MM.1S (cell line): ENCODE measurements at regions not wholly inside any gene's neighbourhood (a gene's known extent, or its start where the extent isn't known, plus 50 kb on each side); places are given as distances from the start of the nearest gene placed in this dataset.

Source experiments
- EZH2 ChIP-seq: fragments of 300-600 bp; sonication (generic); optimal IDR thresholded peaks from 2 replicates; pipeline ENCODE3; 2017; ENCODE audit warnings: low read depth, mild to moderate bottlenecking, antibody characterized with exemption, low read length, mixed read lengths
- TF ChIP-seq, protein P1 (sequence below): fragments of 300-600 bp; sonication (generic); IDR thresholded peaks from 2 replicates; pipeline ENCODE4 v1.5.1; 2016; ENCODE audit warnings: antibody characterized with exemption, low read length, mixed read lengths

DNA sequence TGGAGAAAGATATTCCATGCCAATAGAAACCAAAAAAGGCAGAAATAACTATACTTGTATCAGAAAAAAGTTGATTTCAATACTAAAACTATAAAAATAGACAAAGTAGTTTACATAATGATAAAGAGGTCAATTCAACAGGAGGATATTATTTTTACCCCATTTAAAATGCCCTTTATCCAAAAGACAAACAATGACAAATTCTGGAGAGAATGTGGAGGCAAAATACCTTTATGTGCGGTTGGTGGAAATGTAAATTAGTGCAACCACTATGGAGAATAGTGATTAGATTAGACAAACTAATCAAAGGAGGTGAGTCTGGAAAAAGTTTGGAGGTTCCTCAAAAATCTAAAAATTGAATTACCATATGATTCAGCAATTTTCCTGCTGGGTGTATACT lies 1262.3 kb downstream of the GRIK2 start:
- no peak for TF ChIP-seq EZH2
- TF ChIP-seq, protein P1, sequence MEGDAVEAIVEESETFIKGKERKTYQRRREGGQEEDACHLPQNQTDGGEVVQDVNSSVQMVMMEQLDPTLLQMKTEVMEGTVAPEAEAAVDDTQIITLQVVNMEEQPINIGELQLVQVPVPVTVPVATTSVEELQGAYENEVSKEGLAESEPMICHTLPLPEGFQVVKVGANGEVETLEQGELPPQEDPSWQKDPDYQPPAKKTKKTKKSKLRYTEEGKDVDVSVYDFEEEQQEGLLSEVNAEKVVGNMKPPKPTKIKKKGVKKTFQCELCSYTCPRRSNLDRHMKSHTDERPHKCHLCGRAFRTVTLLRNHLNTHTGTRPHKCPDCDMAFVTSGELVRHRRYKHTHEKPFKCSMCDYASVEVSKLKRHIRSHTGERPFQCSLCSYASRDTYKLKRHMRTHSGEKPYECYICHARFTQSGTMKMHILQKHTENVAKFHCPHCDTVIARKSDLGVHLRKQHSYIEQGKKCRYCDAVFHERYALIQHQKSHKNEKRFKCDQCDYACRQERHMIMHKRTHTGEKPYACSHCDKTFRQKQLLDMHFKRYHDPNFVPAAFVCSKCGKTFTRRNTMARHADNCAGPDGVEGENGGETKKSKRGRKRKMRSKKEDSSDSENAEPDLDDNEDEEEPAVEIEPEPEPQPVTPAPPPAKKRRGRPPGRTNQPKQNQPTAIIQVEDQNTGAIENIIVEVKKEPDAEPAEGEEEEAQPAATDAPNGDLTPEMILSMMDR = no peak
